A549 (cell line): ENCODE measurements at regions not wholly inside any gene's neighbourhood (a gene's known extent, or its start where the extent isn't known, plus 50 kb on each side); places are given as distances from the start of the nearest gene placed in this dataset.

ENCODE experiments used
- CBX2 ChIP-seq: fragments of 200-600 bp; sonication (generic); IDR thresholded peaks from 2 replicates; pipeline ENCODE4 v1.6.1; 2016; ENCODE audit warnings: low read depth, mild to moderate bottlenecking, borderline replicate concordance
- CTCF ChIP-seq: fragments of >200 bp; sonication (Bioruptor Twin); formaldehyde crosslinking; IDR thresholded peaks from 3 replicates; pipeline ENCODE4 v1.5.1; 2016
- ELK1 ChIP-seq: fragments of 150-350 bp; IDR thresholded peaks from 2 replicates; pipeline ENCODE4 v1.6.1; 2014; ENCODE audit warnings: low read depth, mild to moderate bottlenecking, low read length
- EP300 ChIP-seq, 2 experiments: fragments of >200 bp; sonication (Bioruptor Twin); formaldehyde crosslinking; IDR thresholded peaks; 2 replicates in 1 of 2; 3 replicates in 1 of 2; pipeline ENCODE4 v1.6.1; 2016 to 2017
- ESRRA ChIP-seq: fragments of 150-350 bp; IDR thresholded peaks from 2 replicates; pipeline ENCODE4 v1.6.1; 2014; ENCODE audit warnings: mild to moderate bottlenecking, low read length, borderline replicate concordance
- KDM1A ChIP-seq: fragments of 200-600 bp; sonication (generic); IDR thresholded peaks from 2 replicates; pipeline ENCODE4 v1.6.1; 2016; ENCODE audit warnings: low read depth, mild to moderate bottlenecking
- MAZ ChIP-seq: fragments of 150-350 bp; IDR thresholded peaks from 2 replicates; pipeline ENCODE4 v1.6.1; 2014; ENCODE audit warnings: antibody characterized with exemption, low read depth, low read length, borderline replicate concordance
- NFE2L2 ChIP-seq: fragments of 150-350 bp; conservative IDR thresholded peaks from 2 replicates; pipeline ENCODE4 v1.6.1; 2014; ENCODE audit warnings: low read length
- NR3C1 ChIP-seq: fragments of >200 bp; sonication (Bioruptor Twin); formaldehyde crosslinking; IDR thresholded peaks from 3 replicates; pipeline ENCODE4 v1.6.1; 2017
- POLR2A ChIP-seq: IDR thresholded peaks from 2 replicates; pipeline ENCODE4 v1.6.1; 2012; ENCODE audit warnings: mild to moderate bottlenecking, low read length
- REST ChIP-seq: fragments of 200-600 bp; sonication (generic); IDR thresholded peaks from 2 replicates; pipeline ENCODE4 v1.6.1; 2016; ENCODE audit warnings: antibody characterized with exemption, mild to moderate bottlenecking, moderate library complexity
- RFX5 ChIP-seq: fragments of 450-650 bp; IDR thresholded peaks from 2 replicates; pipeline ENCODE4 v1.7.1; 2014; ENCODE audit warnings: antibody characterized with exemption, mild to moderate bottlenecking, moderate library complexity
- TP53 ChIP-seq: fragments of 250-450 bp; sonication (Bioruptor Pico); IDR thresholded peaks from 2 replicates; pipeline ENCODE4 v1.5.0; 2021; ENCODE audit warnings: mild to moderate bottlenecking, moderate library complexity
- ZSCAN20 ChIP-seq: fragments of 250-450 bp; sonication (Bioruptor Pico); IDR thresholded peaks from 2 replicates; pipeline ENCODE4 v1.8.0; 2022; ENCODE audit warnings: mild to moderate bottlenecking, moderate library complexity

DNA sequence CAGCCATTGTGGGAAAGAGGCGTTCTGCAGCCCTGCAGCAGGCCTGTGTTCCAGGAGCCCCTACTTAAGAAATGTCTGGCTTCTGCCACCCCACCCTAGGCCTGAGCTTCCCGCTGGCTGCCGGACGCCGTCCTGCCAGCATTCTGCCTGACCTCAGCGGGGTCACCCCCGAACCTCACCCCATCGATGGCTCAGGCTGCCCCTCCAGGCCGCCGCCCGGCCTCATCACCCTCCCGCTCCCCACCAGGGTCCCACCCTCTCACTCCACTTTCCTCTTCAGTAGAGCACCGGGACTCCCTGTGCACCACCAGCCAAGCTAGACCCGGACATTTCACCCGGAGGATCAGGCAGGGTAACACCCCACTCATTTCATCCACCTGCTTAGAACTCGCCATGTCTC lies 73.6 kb upstream of the SALL3 start:
- no peak for TF ChIP-seq ELK1
- no peak for TF ChIP-seq TP53 (CRISPR knock-in tag)
- TF ChIP-seq RFX5, result no peak
- no peak for TF ChIP-seq CTCF
- TF ChIP-seq MAZ, result no peak
- no peak for TF ChIP-seq ESRRA
- no peak for TF ChIP-seq KDM1A
- TF ChIP-seq ZSCAN20 (CRISPR knock-in tag), result no peak
- TF ChIP-seq CBX2, result no peak
- no peak for TF ChIP-seq POLR2A
- TF ChIP-seq NFE2L2, result no peak
- TF ChIP-seq EP300 (IDR thresholded peaks at IDR 0.05), result no peak
- no peak for TF ChIP-seq REST
- no peak for TF ChIP-seq NR3C1
